Gastroesophageal sphincter (tissue), 3 donors: ENCODE measurements at regions not wholly inside any gene's neighbourhood (a gene's known extent, or its start where the extent isn't known, plus 50 kb on each side); places are given as distances from the start of the nearest gene placed in this dataset.

ENCODE experiments used
- CTCF ChIP-seq, 4 experiments: fragments of 200-600 bp in 2 of 4; fragments of 450-650 bp in 2 of 4; sonication (generic) in 1 of 4; IDR thresholded peaks; one replicate each; pipeline ENCODE4 v1.5.1; 2017 to 2019; ENCODE audit warnings: antibody characterized with exemption in 4 of 4, mild to moderate bottlenecking in 2 of 4, moderate library complexity in 2 of 4
- POLR2A ChIP-seq, 2 donors: fragments of 450-650 bp; IDR thresholded peaks; one replicate each; pipeline ENCODE4 v1.6.1; 2017; ENCODE audit warnings: antibody characterized with exemption in 2 of 2, mild to moderate bottlenecking in 2 of 2, moderate library complexity in 1 of 2
- POLR2AphosphoS5 ChIP-seq: sonication (generic); formaldehyde crosslinking; IDR thresholded peaks from one replicate; pipeline ENCODE4 v1.6.1; 2017; ENCODE audit warnings: antibody characterized with exemption

GRCh38 chr21:38670861-38671260 is 134.9 kb upstream of the ETS2 start:
- TF ChIP-seq CTCF (IDR thresholded peaks at IDR 0.05) (no peak), POLR2A (IDR thresholded peaks at IDR 0.05) (no peak), POLR2AphosphoS5 (no peak)
